22Rv1 (cell line): ENCODE measurements at regions not wholly inside any gene's neighbourhood (a gene's known extent, or its start where the extent isn't known, plus 50 kb on each side); places are given as distances from the start of the nearest gene placed in this dataset.
"Not testable (repeated sequence)": the region's sequence is repeated elsewhere in the genome, so short reads cannot be mapped to it uniquely, and the experiment has no call there.

Experiments used
- H3K27ac ChIP-seq: fragments of 450-650 bp; 2 replicates; pipeline ENCODE4 v1.5.1; 2017
- CTCF ChIP-seq: fragments of 450-650 bp; IDR thresholded peaks from 2 replicates; pipeline ENCODE4 v1.5.1; 2017; ENCODE audit warnings: mild to moderate bottlenecking

- not testable (repeated sequence) for H3K27ac ChIP-seq
Observed at GRCh38 chr2:87198422-87198821, 176.8 kb upstream of the PLGLB1 start.

GRCh38 chr2:87199228-87199627, 177.6 kb upstream of the PLGLB1 start:
- not testable (repeated sequence) for H3K27ac ChIP-seq

GRCh38 chr2:87204569-87205147, 183.0 kb upstream of the PLGLB1 start:
- not testable (repeated sequence) for H3K27ac ChIP-seq

GRCh38 chr2:87212938-87213337, 191.3 kb upstream of the PLGLB1 start:
- H3K27ac ChIP-seq = not testable (repeated sequence)

GRCh38 chr2:87217005-87217404, 195.4 kb upstream of the PLGLB1 start:
- not testable (repeated sequence) for H3K27ac ChIP-seq

GRCh38 chr2:87217741-87218410, 196.2 kb upstream of the PLGLB1 start:
- H3K27ac ChIP-seq = not testable (repeated sequence)
- TF ChIP-seq CTCF = peak; percentile 30; the same call in 1 of the 2 replicates

- H3K27ac ChIP-seq = not testable (repeated sequence)
Observed at GRCh38 chr2:87220651-87221050, 199.0 kb upstream of the PLGLB1 start.

GRCh38 chr2:87222131-87222530, 200.5 kb upstream of the PLGLB1 start:
- not testable (repeated sequence) for H3K27ac ChIP-seq

- H3K27ac ChIP-seq = not testable (repeated sequence)
Observed at GRCh38 chr2:87223873-87224272, 202.2 kb upstream of the PLGLB1 start.

- TF ChIP-seq CTCF = peak; percentile 26
- not testable (repeated sequence) for H3K27ac ChIP-seq
Observed at GRCh38 chr2:87229091-87229689, 207.5 kb upstream of the PLGLB1 start.

- not testable (repeated sequence) for H3K27ac ChIP-seq
Observed at GRCh38 chr2:87229964-87230363, 208.3 kb upstream of the PLGLB1 start.

GRCh38 chr2:87235333-87235981, 213.8 kb upstream of the PLGLB1 start:
- not testable (repeated sequence) for H3K27ac ChIP-seq

- not testable (repeated sequence) for H3K27ac ChIP-seq
Observed at GRCh38 chr2:87237570-87238336, 216.1 kb upstream of the PLGLB1 start.

GRCh38 chr2:87239558-87240215, 218.0 kb upstream of the PLGLB1 start:
- H3K27ac ChIP-seq = not testable (repeated sequence)

GRCh38 chr2:87246066-87246717, 224.5 kb upstream of the PLGLB1 start:
- H3K27ac ChIP-seq = not testable (repeated sequence)

GRCh38 chr2:87252046-87252445, 230.4 kb upstream of the PLGLB1 start:
- not testable (repeated sequence) for H3K27ac ChIP-seq

GRCh38 chr2:87254562-87254961, 232.9 kb upstream of the PLGLB1 start:
- not testable (repeated sequence) for H3K27ac ChIP-seq

- not testable (repeated sequence) for H3K27ac ChIP-seq
Observed at GRCh38 chr2:87255410-87255809, 233.8 kb upstream of the PLGLB1 start.
